ENCODE measurements at regions not wholly inside any gene's neighbourhood (a gene's known extent, or its start where the extent isn't known, plus 50 kb on each side); places are given as distances from the start of the nearest gene placed in this dataset.

- no peaks in the 10 kb centered on the region for H3K36me3 Mint-ChIP-seq (ENCODE audit: insufficient read depth, unreplicated experiment)
- Histone ChIP-seq H3K4me3 (ENCODE audit: low read depth, low read length) (no peak overlapping the region), H3K4me1 (no peaks in the 10 kb centered on the region), H3K36me3 (ENCODE audit: control insufficient read depth, insufficient read depth, low read length) (no peaks in the 10 kb centered on the region), H3K27me3 (replicated peaks; ENCODE audit: control insufficient read depth, insufficient read depth, low read length) (no peaks in the 10 kb centered on the region), H3K9me3 (no peaks in the 10 kb centered on the region)
- no peak for DNase-seq
- H3K4me1 Mint-ChIP-seq (ENCODE audit: low read depth, unreplicated experiment) = no peaks in the 10 kb centered on the region
- H3K27me3 Mint-ChIP-seq (ENCODE audit: insufficient read depth, unreplicated experiment) = peaks cover 2% of the 10 kb centered on the region
- ChIA-PET POLR2A (no interaction called here), CTCF (no interaction called here)
- no peaks in the 10 kb centered on the region for H3K9me3 Mint-ChIP-seq (ENCODE audit: unreplicated experiment)
- no TSS peak for BruUV-seq (replicated peaks)
- H3K27ac Mint-ChIP-seq (ENCODE audit: unreplicated experiment) = no peak overlapping the region
- intact Hi-C loops (cut with micrococcal nuclease; ENCODE audit: unreplicated experiment) = no loop called here
- H3K4me3 Mint-ChIP-seq (ENCODE audit: unreplicated experiment) = no peak overlapping the region
- no peak for TF ChIP-seq CTCF (IDR thresholded peaks at IDR 0.05; ENCODE audit: insufficient read depth in 1 of 2, low read depth in 1 of 2, low read length in 1 of 2, severe bottlenecking in 1 of 2, unreplicated experiment in 1 of 2)
Observed at GRCh38 chr5:74153255-74153790, 487.2 kb downstream of the ENC1 start.

- H3K9me3 Mint-ChIP-seq (ENCODE audit: unreplicated experiment) = no peaks in the 10 kb centered on the region
- no peak overlapping the region for H3K27ac Mint-ChIP-seq (ENCODE audit: unreplicated experiment)
- no peaks in the 10 kb centered on the region for H3K9me3 ChIP-seq
- H3K4me3 ChIP-seq (ENCODE audit: low read depth, low read length) = no peak overlapping the region
- no peaks in the 10 kb centered on the region for H3K27me3 ChIP-seq (replicated peaks; ENCODE audit: control insufficient read depth, insufficient read depth, low read length)
- no peaks in the 10 kb centered on the region for H3K36me3 Mint-ChIP-seq (ENCODE audit: insufficient read depth, unreplicated experiment)
- intact Hi-C loops (cut with micrococcal nuclease; ENCODE audit: unreplicated experiment) = no loop called here
- ChIA-PET CTCF (no interaction called here), POLR2A (no interaction called here)
- no peak for TF ChIP-seq CTCF (IDR thresholded peaks at IDR 0.05; ENCODE audit: insufficient read depth in 1 of 2, low read depth in 1 of 2, low read length in 1 of 2, severe bottlenecking in 1 of 2, unreplicated experiment in 1 of 2)
- no peaks in the 10 kb centered on the region for H3K4me1 Mint-ChIP-seq (ENCODE audit: low read depth, unreplicated experiment)
- H3K4me3 Mint-ChIP-seq (ENCODE audit: unreplicated experiment) = no peak overlapping the region
- no peaks in the 10 kb centered on the region for H3K4me1 ChIP-seq
- no peaks in the 10 kb centered on the region for H3K36me3 ChIP-seq (ENCODE audit: control insufficient read depth, insufficient read depth, low read length)
- H3K27me3 Mint-ChIP-seq (ENCODE audit: insufficient read depth, unreplicated experiment) = no peaks in the 10 kb centered on the region
- BruUV-seq (replicated peaks) = no TSS peak
- DNase-seq = no peak
Observed at GRCh38 chr5:74152625-74153254, 487.8 kb downstream of the ENC1 start.

GRCh38 chr5:74152136-74152535, 488.4 kb downstream of the ENC1 start:
- H3K4me1 ChIP-seq = no peaks in the 10 kb centered on the region
- Mint-ChIP-seq H3K27me3 (ENCODE audit: insufficient read depth, unreplicated experiment) (no peaks in the 10 kb centered on the region), H3K4me1 (ENCODE audit: low read depth, unreplicated experiment) (no peaks in the 10 kb centered on the region), H3K4me3 (ENCODE audit: unreplicated experiment) (no peak overlapping the region), H3K9me3 (ENCODE audit: unreplicated experiment) (no peaks in the 10 kb centered on the region), H3K27ac (ENCODE audit: unreplicated experiment) (no peak overlapping the region), H3K36me3 (ENCODE audit: insufficient read depth, unreplicated experiment) (no peaks in the 10 kb centered on the region)
- intact Hi-C loops (cut with micrococcal nuclease; ENCODE audit: unreplicated experiment) = no loop called here
- ChIA-PET POLR2A (no interaction called here), CTCF (no interaction called here)
- no peaks in the 10 kb centered on the region for H3K36me3 ChIP-seq (ENCODE audit: control insufficient read depth, insufficient read depth, low read length)
- no peak overlapping the region for H3K4me3 ChIP-seq (ENCODE audit: low read depth, low read length)
- no TSS peak for BruUV-seq (replicated peaks)
- no peak for TF ChIP-seq CTCF (IDR thresholded peaks at IDR 0.05; ENCODE audit: insufficient read depth in 1 of 2, low read depth in 1 of 2, low read length in 1 of 2, severe bottlenecking in 1 of 2, unreplicated experiment in 1 of 2)
- H3K9me3 ChIP-seq = no peaks in the 10 kb centered on the region
- H3K27me3 ChIP-seq (replicated peaks; ENCODE audit: control insufficient read depth, insufficient read depth, low read length) = no peaks in the 10 kb centered on the region
- DNase-seq = no peak
